HG03575 (cell line): ENCODE measurements at regions not wholly inside any gene's neighbourhood (a gene's known extent, or its start where the extent isn't known, plus 50 kb on each side); places are given as distances from the start of the nearest gene placed in this dataset.
"Not testable (repeated sequence)": the region's sequence is repeated elsewhere in the genome, so short reads cannot be mapped to it uniquely, and the experiment has no call there.

ENCODE experiments used
- ATAC-seq: cut with Tn5 transposase; IDR thresholded peaks from one replicate; pipeline ENCODE4 v1.9.1; 2021; ENCODE audit not compliant: unreplicated experiment, insufficient number of reproducible peaks, low FRiP score; ENCODE audit errors: extremely low read depth

- not testable (repeated sequence) for ATAC-seq
Observed at GRCh38 chr9:39552242-39552881, 196.9 kb downstream of the SPATA31A1 start.

- not testable (repeated sequence) for ATAC-seq
Observed at GRCh38 chr9:39554352-39554751, 198.9 kb downstream of the SPATA31A1 start.

- not testable (repeated sequence) for ATAC-seq
Observed at GRCh38 chr9:39559384-39559783, 203.9 kb downstream of the SPATA31A1 start.

GRCh38 chr9:39566782-39567181 is 211.3 kb downstream of the SPATA31A1 start:
- not testable (repeated sequence) for ATAC-seq

- not testable (repeated sequence) for ATAC-seq
Observed at GRCh38 chr9:39567396-39567795, 211.9 kb downstream of the SPATA31A1 start.

GRCh38 chr9:39568900-39569299 is 213.4 kb downstream of the SPATA31A1 start:
- not testable (repeated sequence) for ATAC-seq

GRCh38 chr9:39573024-39574022 is 217.9 kb downstream of the SPATA31A1 start:
- not testable (repeated sequence) for ATAC-seq

- not testable (repeated sequence) for ATAC-seq
Observed at GRCh38 chr9:39579000-39579399, 223.5 kb downstream of the SPATA31A1 start.

- not testable (repeated sequence) for ATAC-seq
Observed at GRCh38 chr9:39581296-39581695, 225.8 kb downstream of the SPATA31A1 start.

- ATAC-seq, result not testable (repeated sequence)
Observed at GRCh38 chr9:39582677-39583412, 227.4 kb downstream of the SPATA31A1 start.

GRCh38 chr9:39583413-39583747 is 227.9 kb downstream of the SPATA31A1 start:
- ATAC-seq, result not testable (repeated sequence)

GRCh38 chr9:39585233-39585632 is 229.8 kb downstream of the SPATA31A1 start:
- not testable (repeated sequence) for ATAC-seq

GRCh38 chr9:39587844-39588499 is 232.5 kb downstream of the SPATA31A1 start:
- ATAC-seq, result no peak

GRCh38 chr9:39588500-39589137 is 233.2 kb downstream of the SPATA31A1 start:
- no peak for ATAC-seq

- ATAC-seq, result not testable (repeated sequence)
Observed at GRCh38 chr9:39604089-39604488, 248.6 kb downstream of the SPATA31A1 start.

- peak; percentile 99 for ATAC-seq
Observed at GRCh38 chr9:39611449-39612231, 256.2 kb downstream of the SPATA31A1 start.

- not testable (repeated sequence) for ATAC-seq
Observed at GRCh38 chr9:39616480-39616879, 261.0 kb downstream of the SPATA31A1 start.

- not testable (repeated sequence) for ATAC-seq
Observed at GRCh38 chr9:39624048-39624447, 268.6 kb downstream of the SPATA31A1 start.
